CD14-positive monocyte (primary cell): ENCODE measurements at regions not wholly inside any gene's neighbourhood (a gene's known extent, or its start where the extent isn't known, plus 50 kb on each side); places are given as distances from the start of the nearest gene placed in this dataset.

Experiments
- DNase-seq, 3 donors: peaks; one replicate each; pipeline ENCODE4 v3.0.0-alpha.2; 2011 to 2022
- H2AFZ ChIP-seq: 2 replicates; pipeline ENCODE4 v1.6.0; 2012; ENCODE audit warnings: mild to moderate bottlenecking, low read depth, low read length, inconsistent platforms; ENCODE audit not compliant: insufficient read depth, poor library complexity, severe bottlenecking
- H3K27ac ChIP-seq, 2 donors: 1 replicate in 1 of 2; 2 replicates in 1 of 2; pipeline ENCODE4 v1.5.1; 2012 to 2013; ENCODE audit warnings: low read length in 2 of 2, control low read depth in 1 of 2, inconsistent platforms in 1 of 2, low read depth in 1 of 2, mild to moderate bottlenecking in 1 of 2
- H3K27me3 ChIP-seq, 2 donors: one replicate each; pipeline versions ENCODE4 v1.6.0 to v1.6.1; 2011 to 2013; ENCODE audit warnings: low read length in 2 of 2; ENCODE audit not compliant: control insufficient read depth in 2 of 2, insufficient read depth in 2 of 2
- H3K36me3 ChIP-seq, 2 donors: replicated peaks in 1 of 2; 1 replicate in 1 of 2; 2 replicates in 1 of 2; pipeline versions ENCODE4 v1.5.1 to v1.6.1; 2012 to 2013; ENCODE audit warnings: low read length in 2 of 2, control low read depth in 1 of 2, inconsistent platforms in 1 of 2, mild to moderate bottlenecking in 1 of 2; ENCODE audit not compliant: insufficient read depth in 2 of 2, control insufficient read depth in 1 of 2
- H3K4me1 ChIP-seq, 2 donors: 1 replicate in 1 of 2; 2 replicates in 1 of 2; pipeline versions ENCODE4 v1.5.1 to v1.6.1; 2012 to 2013; ENCODE audit warnings: low read length in 2 of 2, control low read depth in 1 of 2, inconsistent platforms in 1 of 2, mild to moderate bottlenecking in 1 of 2, moderate library complexity in 1 of 2; ENCODE audit not compliant: insufficient read depth in 2 of 2, control insufficient read depth in 1 of 2
- H3K4me2 ChIP-seq: replicated peaks from 2 replicates; pipeline ENCODE3; 2012; ENCODE audit warnings: low read length, moderate library complexity, mild to moderate bottlenecking; ENCODE audit not compliant: poor library complexity, severe bottlenecking; ENCODE audit errors: extremely low read depth
- H3K4me3 ChIP-seq, 3 experiments: fragments of 200-600 bp in 1 of 3; sonication (generic) in 1 of 3; replicated peaks in 1 of 3; 1 replicate in 2 of 3; 2 replicates in 1 of 3; pipeline ENCODE4 v1.5.1; 2011 to 2013; ENCODE audit warnings: low read length in 3 of 3, mild to moderate bottlenecking in 3 of 3, control low read depth in 2 of 3, low read depth in 2 of 3, inconsistent platforms in 1 of 3, moderate library complexity in 1 of 3
- H3K79me2 ChIP-seq: 2 replicates; pipeline ENCODE4 v1.6.0; 2012; ENCODE audit warnings: mild to moderate bottlenecking, control low read depth, inconsistent platforms, low read length, moderate library complexity; ENCODE audit not compliant: insufficient read depth
- H3K9ac ChIP-seq: 2 replicates; pipeline ENCODE4 v1.6.0; 2017; ENCODE audit warnings: low read length, mild to moderate bottlenecking; ENCODE audit not compliant: insufficient read depth, poor library complexity, severe bottlenecking
- H3K9me3 ChIP-seq, 2 donors: replicated peaks in 1 of 2; 1 replicate in 1 of 2; 2 replicates in 1 of 2; pipeline versions ENCODE4 v1.5.1 to v1.6.1; 2012 to 2013; ENCODE audit warnings: low read length in 2 of 2, control low read depth in 1 of 2; ENCODE audit not compliant: control insufficient read depth in 1 of 2, insufficient read depth in 1 of 2
- H4K20me1 ChIP-seq: 2 replicates; pipeline ENCODE4 v1.6.0; 2012; ENCODE audit warnings: mild to moderate bottlenecking, low read length, control low read depth, moderate library complexity; ENCODE audit not compliant: insufficient read depth
- H3K27ac Mint-ChIP-seq, 7 donors: one replicate each; pipeline ENCODE4 v1.8.0; 2020; ENCODE audit warnings: mild to moderate bottlenecking in 7 of 7, mixed read lengths in 7 of 7, moderate library complexity in 6 of 7, inconsistent platforms in 2 of 7
- H3K27me3 Mint-ChIP-seq, 3 donors: one replicate each; pipeline ENCODE4 v1.8.0; 2021 to 2022; ENCODE audit warnings: low read depth in 3 of 3, mild to moderate bottlenecking in 3 of 3, mixed read lengths in 3 of 3, moderate library complexity in 3 of 3, inconsistent platforms in 1 of 3
- H3K36me3 Mint-ChIP-seq, 2 donors: one replicate each; pipeline ENCODE4 v1.8.0; 2020; ENCODE audit warnings: mixed read lengths in 2 of 2, inconsistent platforms in 1 of 2, mild to moderate bottlenecking in 1 of 2
- H3K4me1 Mint-ChIP-seq: one replicate; pipeline ENCODE4 v1.8.0; 2020; ENCODE audit warnings: mild to moderate bottlenecking, mixed read lengths
- H3K4me3 Mint-ChIP-seq, 2 donors: one replicate each; pipeline ENCODE4 v1.8.0; 2020; ENCODE audit warnings: mild to moderate bottlenecking in 2 of 2, mixed read lengths in 2 of 2, moderate library complexity in 1 of 2
- H3K9me3 Mint-ChIP-seq, 7 donors: one replicate each; pipeline ENCODE4 v1.8.0; 2020 to 2022; ENCODE audit warnings: mixed read lengths in 7 of 7, mild to moderate bottlenecking in 6 of 7, moderate library complexity in 6 of 7, inconsistent platforms in 2 of 7
- WGBS: methylation state at CpG from one replicate; pipeline ENCODE4 v1.1.5; 2013; ENCODE audit warnings: missing lambda C conversion rate; ENCODE audit not compliant: insufficient coverage; 5-methylcytosine and 5-hydroxymethylcytosine counted together
- intact Hi-C, 2 donors: fragments of 100-400 bp; cut with micrococcal nuclease; formaldehyde crosslinking; loops; one replicate each; pipeline versions ENCODE4 v1.15.0 to v1.15.1; 2023
- TF ChIP-seq, protein P1 (sequence below): fragments of 200-600 bp; IDR thresholded peaks from one replicate; pipeline ENCODE4 v1.8.0; 2022; ENCODE audit warnings: antibody characterized with exemption, mild to moderate bottlenecking

DNA sequence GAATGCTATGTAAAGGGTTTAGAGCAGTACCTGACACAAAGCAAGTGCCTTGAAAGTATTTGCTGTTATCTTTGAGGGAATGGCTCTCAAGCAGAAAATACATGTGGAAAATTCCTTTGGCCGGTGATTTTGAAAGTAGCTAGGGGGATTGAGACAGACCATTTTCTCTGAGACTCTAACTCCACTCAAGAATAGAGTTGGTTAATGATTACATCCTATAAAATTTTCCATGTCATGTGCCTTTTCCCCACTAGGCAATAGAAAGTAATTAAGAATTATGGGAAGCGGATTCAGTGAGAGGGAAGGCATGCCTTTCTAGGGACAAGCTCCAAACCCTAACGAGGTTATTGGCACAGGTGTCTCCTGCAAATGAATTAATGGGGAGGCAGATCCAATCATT lies 276.0 kb downstream of the GPATCH2 start:
- DNase-seq: no peak
- TF ChIP-seq, protein P1, sequence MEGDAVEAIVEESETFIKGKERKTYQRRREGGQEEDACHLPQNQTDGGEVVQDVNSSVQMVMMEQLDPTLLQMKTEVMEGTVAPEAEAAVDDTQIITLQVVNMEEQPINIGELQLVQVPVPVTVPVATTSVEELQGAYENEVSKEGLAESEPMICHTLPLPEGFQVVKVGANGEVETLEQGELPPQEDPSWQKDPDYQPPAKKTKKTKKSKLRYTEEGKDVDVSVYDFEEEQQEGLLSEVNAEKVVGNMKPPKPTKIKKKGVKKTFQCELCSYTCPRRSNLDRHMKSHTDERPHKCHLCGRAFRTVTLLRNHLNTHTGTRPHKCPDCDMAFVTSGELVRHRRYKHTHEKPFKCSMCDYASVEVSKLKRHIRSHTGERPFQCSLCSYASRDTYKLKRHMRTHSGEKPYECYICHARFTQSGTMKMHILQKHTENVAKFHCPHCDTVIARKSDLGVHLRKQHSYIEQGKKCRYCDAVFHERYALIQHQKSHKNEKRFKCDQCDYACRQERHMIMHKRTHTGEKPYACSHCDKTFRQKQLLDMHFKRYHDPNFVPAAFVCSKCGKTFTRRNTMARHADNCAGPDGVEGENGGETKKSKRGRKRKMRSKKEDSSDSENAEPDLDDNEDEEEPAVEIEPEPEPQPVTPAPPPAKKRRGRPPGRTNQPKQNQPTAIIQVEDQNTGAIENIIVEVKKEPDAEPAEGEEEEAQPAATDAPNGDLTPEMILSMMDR: no peak
- H3K4me1 Mint-ChIP-seq: no peaks in the 10 kb centered on the region
- Histone ChIP-seq H4K20me1 (no peaks in the 10 kb centered on the region), H3K27ac (no peak overlapping the region), H3K4me1 (no peaks in the 10 kb centered on the region), H3K4me2 (no peak overlapping the region), H3K79me2 (no peaks in the 10 kb centered on the region), H3K36me3 (no peaks in the 10 kb centered on the region), H3K9ac (no peak overlapping the region), H3K9me3 (no peaks in the 10 kb centered on the region), H2AFZ (no peak overlapping the region), H3K4me3 (no peak overlapping the region), H3K27me3 (no peaks in the 10 kb centered on the region)
- H3K27me3 Mint-ChIP-seq: no peaks in the 10 kb centered on the region
- H3K36me3 Mint-ChIP-seq: no peaks in the 10 kb centered on the region
- WGBS: no CpG with 5 or more reads among the region's 3 CpGs
- H3K27ac Mint-ChIP-seq: no peak overlapping the region
- intact Hi-C loops: no loop called here
- H3K9me3 Mint-ChIP-seq: peaks cover 0 to 5% (median 2%) of the 10 kb centered on the region in 7 donors
- no peak overlapping the region for H3K4me3 Mint-ChIP-seq

- no peak overlapping the region for H3K27ac Mint-ChIP-seq
- no peak for DNase-seq
- no peaks in the 10 kb centered on the region for H3K4me1 Mint-ChIP-seq
- Histone ChIP-seq H3K27ac (no peak overlapping the region), H2AFZ (no peak overlapping the region), H4K20me1 (no peaks in the 10 kb centered on the region), H3K36me3 (no peaks in the 10 kb centered on the region), H3K79me2 (no peaks in the 10 kb centered on the region), H3K4me1 (no peaks in the 10 kb centered on the region), H3K9me3 (no peaks in the 10 kb centered on the region), H3K27me3 (no peaks in the 10 kb centered on the region), H3K9ac (no peak overlapping the region), H3K4me2 (no peak overlapping the region), H3K4me3 (no peak overlapping the region)
- no CpG with 5 or more reads among the region's 7 CpGs for WGBS
- intact Hi-C loops: no loop called here
- H3K36me3 Mint-ChIP-seq: no peaks in the 10 kb centered on the region
- peaks cover 0 to 10% (median 2%) of the 10 kb centered on the region in 7 donors for H3K9me3 Mint-ChIP-seq
- no peak overlapping the region for H3K4me3 Mint-ChIP-seq
- TF ChIP-seq, protein P1: no peak
- peaks cover 0 to 2% (median 0%) of the 10 kb centered on the region in 3 donors for H3K27me3 Mint-ChIP-seq
Observed at GRCh38 chr1:217348960-217349664, 281.8 kb downstream of the GPATCH2 start.
